Psoas muscle (tissue), 7 donors: ENCODE measurements at regions not wholly inside any gene's neighbourhood (a gene's known extent, or its start where the extent isn't known, plus 50 kb on each side); places are given as distances from the start of the nearest gene placed in this dataset.

Source experiments
- ATAC-seq, 4 donors: fragments of 200-7000 bp; cut with Tn5 transposase; one replicate each; pipeline ENCODE4 v1.9.1; 2020; ENCODE audit warnings: moderate library complexity in 3 of 4, mild to moderate bottlenecking in 2 of 4
- DNase-seq, 2 donors: peaks; one replicate each; pipeline ENCODE4 v3.0.0-alpha.2; 2020
- H3K27ac ChIP-seq: fragments of 200-600 bp; one replicate; pipeline ENCODE4 v1.8.0; 2022
- H3K27me3 ChIP-seq, 3 donors: fragments of 200-600 bp in 1 of 3; one replicate each; pipeline versions ENCODE4 v1.6.1 to v1.8.0; 2013 to 2022; ENCODE audit warnings: low read length in 2 of 3, mild to moderate bottlenecking in 2 of 3, moderate library complexity in 1 of 3; ENCODE audit not compliant: insufficient read depth in 3 of 3
- H3K36me3 ChIP-seq, 2 donors: fragments of 200-600 bp in 1 of 2; one replicate each; pipeline versions ENCODE4 v1.6.1 to v1.8.0; 2013 to 2022; ENCODE audit warnings: low read depth in 1 of 2, mild to moderate bottlenecking in 1 of 2, moderate library complexity in 1 of 2; ENCODE audit not compliant: insufficient read depth in 1 of 2
- H3K4me1 ChIP-seq: fragments of 200-600 bp; one replicate; pipeline ENCODE4 v1.8.0; 2022
- H3K4me3 ChIP-seq: fragments of 200-600 bp; one replicate; pipeline ENCODE4 v1.8.0; 2022; ENCODE audit warnings: mild to moderate bottlenecking
- H3K9me3 ChIP-seq: fragments of 200-600 bp; one replicate; pipeline ENCODE4 v1.8.0; 2022
- WGBS, 3 donors: extraction: QIAGEN DNeasy Blood & Tissue Kit; methylation state at CpG; one replicate each; pipeline versions ENCODE4 v1.1.6 to v1.1.7; 2013; 5-methylcytosine and 5-hydroxymethylcytosine counted together
- intact Hi-C, 2 donors: fragments of 100-400 bp; cut with DNase I; formaldehyde crosslinking; loops; one replicate each; pipeline versions ENCODE4 v1.11.0 to v1.14.2; 2022
- TF ChIP-seq, protein P1 (sequence below): fragments of 200-600 bp; IDR thresholded peaks from one replicate; pipeline ENCODE4 v1.8.0; 2022; ENCODE audit warnings: antibody characterized with exemption
- donor health status: healthy with polysubstance abuse.
- donor health status: DM: no; HTN: no; CAD: no; lungs with moderate emphysema.
- donor health status: Bipolar disorder and iron deficiency.
- donor health status: healthy.
- donor health status: DM: yes; HTN: yes; CAD: no.
- donor health status: DM: no; HTN: no; CAD: no.
- donor health status: DM: yes; HTN: yes; CAD: no.

GRCh38 chr5:158409507-158409906 is 550.6 kb upstream of the CLINT1 start:
- no peaks in the 10 kb centered on the region for H3K4me1 ChIP-seq
- H3K27ac ChIP-seq = no peak overlapping the region
- intact Hi-C loops = no loop called here
- no peaks in the 10 kb centered on the region for H3K27me3 ChIP-seq
- ATAC-seq (no peak), DNase-seq (no peak)
- no peak overlapping the region for H3K4me3 ChIP-seq
- H3K36me3 ChIP-seq = no peaks in the 10 kb centered on the region
- H3K9me3 ChIP-seq = no peaks in the 10 kb centered on the region
- TF ChIP-seq, protein P1, sequence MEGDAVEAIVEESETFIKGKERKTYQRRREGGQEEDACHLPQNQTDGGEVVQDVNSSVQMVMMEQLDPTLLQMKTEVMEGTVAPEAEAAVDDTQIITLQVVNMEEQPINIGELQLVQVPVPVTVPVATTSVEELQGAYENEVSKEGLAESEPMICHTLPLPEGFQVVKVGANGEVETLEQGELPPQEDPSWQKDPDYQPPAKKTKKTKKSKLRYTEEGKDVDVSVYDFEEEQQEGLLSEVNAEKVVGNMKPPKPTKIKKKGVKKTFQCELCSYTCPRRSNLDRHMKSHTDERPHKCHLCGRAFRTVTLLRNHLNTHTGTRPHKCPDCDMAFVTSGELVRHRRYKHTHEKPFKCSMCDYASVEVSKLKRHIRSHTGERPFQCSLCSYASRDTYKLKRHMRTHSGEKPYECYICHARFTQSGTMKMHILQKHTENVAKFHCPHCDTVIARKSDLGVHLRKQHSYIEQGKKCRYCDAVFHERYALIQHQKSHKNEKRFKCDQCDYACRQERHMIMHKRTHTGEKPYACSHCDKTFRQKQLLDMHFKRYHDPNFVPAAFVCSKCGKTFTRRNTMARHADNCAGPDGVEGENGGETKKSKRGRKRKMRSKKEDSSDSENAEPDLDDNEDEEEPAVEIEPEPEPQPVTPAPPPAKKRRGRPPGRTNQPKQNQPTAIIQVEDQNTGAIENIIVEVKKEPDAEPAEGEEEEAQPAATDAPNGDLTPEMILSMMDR = no peak

GRCh38 chr5:158407824-158408195 is 548.9 kb upstream of the CLINT1 start:
- Histone ChIP-seq H3K27me3 (no peaks in the 10 kb centered on the region), H3K9me3 (no peaks in the 10 kb centered on the region), H3K27ac (no peak overlapping the region), H3K36me3 (no peaks in the 10 kb centered on the region), H3K4me3 (no peak overlapping the region), H3K4me1 (no peaks in the 10 kb centered on the region)
- ATAC-seq (no peak), DNase-seq (no peak)
- intact Hi-C loops = no loop called here
- TF ChIP-seq, protein P1 = no peak

GRCh38 chr5:158406884-158407823 is 548.2 kb upstream of the CLINT1 start:
- WGBS, 3 donors = 71 to 90% (median 74%) methylated on average over 4 of the region's 4 CpGs
- no peaks in the 10 kb centered on the region for H3K4me1 ChIP-seq
- ATAC-seq = no peak
- H3K27me3 ChIP-seq = no peaks in the 10 kb centered on the region
- no peaks in the 10 kb centered on the region for H3K9me3 ChIP-seq
- H3K4me3 ChIP-seq = no peak overlapping the region
- H3K36me3 ChIP-seq = no peaks in the 10 kb centered on the region
- DNase-seq = no peak
- no peak overlapping the region for H3K27ac ChIP-seq
- intact Hi-C loops = no loop called here
- TF ChIP-seq, protein P1 = no peak

GRCh38 chr5:158398360-158399201 is 539.6 kb upstream of the CLINT1 start:
- intact Hi-C loops = no loop called here

More at GRCh38 chr5:158398360-158399201, 539.6 kb upstream of the CLINT1 start:
- no peaks in the 10 kb centered on the region for H3K4me1 ChIP-seq
- H3K9me3 ChIP-seq = no peaks in the 10 kb centered on the region
- H3K4me3 ChIP-seq = no peak overlapping the region
- H3K36me3 ChIP-seq = no peaks in the 10 kb centered on the region
- DNase-seq (no peak), ATAC-seq (no peak)
- 57 to 70% (median 61%) methylated on average over 6 of the region's 6 CpGs for WGBS, 3 donors
- TF ChIP-seq, protein P1 = no peak
- H3K27ac ChIP-seq = no peak overlapping the region
- peaks cover 0 to 3% (median 0%) of the 10 kb centered on the region in 3 donors for H3K27me3 ChIP-seq
